Mammary epithelial cell (primary cell): ENCODE measurements at regions not wholly inside any gene's neighbourhood (a gene's known extent, or its start where the extent isn't known, plus 50 kb on each side); places are given as distances from the start of the nearest gene placed in this dataset.

Source experiments
- EZH2 ChIP-seq: IDR thresholded peaks from 2 replicates; pipeline ENCODE4 v1.6.1; 2012; ENCODE audit warnings: low read length, inconsistent platforms, borderline replicate concordance
- TF ChIP-seq, protein P1 (sequence below), 2 donors: IDR thresholded peaks in 1 of 2; conservative IDR thresholded peaks in 1 of 2; 2 replicates each; pipeline ENCODE4 v1.5.1; 2011 to 2012; ENCODE audit warnings: inconsistent platforms in 2 of 2, low read length in 2 of 2, mild to moderate bottlenecking in 2 of 2, control low read depth in 1 of 2, low read depth in 1 of 2; ENCODE audit not compliant: insufficient read depth in 1 of 2; ENCODE audit errors: extremely low read depth in 1 of 2

DNA sequence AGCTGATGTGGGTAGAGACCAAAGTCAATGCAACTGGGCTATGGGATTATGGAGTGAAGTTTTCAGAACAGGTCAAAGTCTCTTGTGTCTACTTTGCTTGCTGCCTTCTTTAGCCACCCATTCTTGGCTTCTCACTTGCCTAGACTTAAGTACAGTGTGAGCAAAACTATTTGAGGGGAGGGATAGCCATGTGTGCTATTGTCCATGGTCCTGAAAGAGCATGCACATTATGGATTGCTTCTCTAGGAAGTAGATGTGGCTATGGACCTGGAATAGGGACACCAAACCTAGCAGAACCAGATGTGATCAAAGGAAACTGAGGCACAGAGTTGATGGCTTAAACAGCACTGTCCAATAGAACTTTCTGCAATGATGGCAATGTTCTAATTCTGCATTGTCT is 81.9 kb upstream of the ZNF800 start:
- no peak for TF ChIP-seq EZH2
- TF ChIP-seq, protein P1, sequence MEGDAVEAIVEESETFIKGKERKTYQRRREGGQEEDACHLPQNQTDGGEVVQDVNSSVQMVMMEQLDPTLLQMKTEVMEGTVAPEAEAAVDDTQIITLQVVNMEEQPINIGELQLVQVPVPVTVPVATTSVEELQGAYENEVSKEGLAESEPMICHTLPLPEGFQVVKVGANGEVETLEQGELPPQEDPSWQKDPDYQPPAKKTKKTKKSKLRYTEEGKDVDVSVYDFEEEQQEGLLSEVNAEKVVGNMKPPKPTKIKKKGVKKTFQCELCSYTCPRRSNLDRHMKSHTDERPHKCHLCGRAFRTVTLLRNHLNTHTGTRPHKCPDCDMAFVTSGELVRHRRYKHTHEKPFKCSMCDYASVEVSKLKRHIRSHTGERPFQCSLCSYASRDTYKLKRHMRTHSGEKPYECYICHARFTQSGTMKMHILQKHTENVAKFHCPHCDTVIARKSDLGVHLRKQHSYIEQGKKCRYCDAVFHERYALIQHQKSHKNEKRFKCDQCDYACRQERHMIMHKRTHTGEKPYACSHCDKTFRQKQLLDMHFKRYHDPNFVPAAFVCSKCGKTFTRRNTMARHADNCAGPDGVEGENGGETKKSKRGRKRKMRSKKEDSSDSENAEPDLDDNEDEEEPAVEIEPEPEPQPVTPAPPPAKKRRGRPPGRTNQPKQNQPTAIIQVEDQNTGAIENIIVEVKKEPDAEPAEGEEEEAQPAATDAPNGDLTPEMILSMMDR (conservative IDR thresholded peaks at IDR 0.05 in 1 of 2, IDR thresholded peaks at IDR 0.05 in 1 of 2; ENCODE audit: extremely low read depth in 1 of 2, insufficient read depth in 1 of 2, low read depth in 1 of 2, low read length in 2 of 2) = no peak
